B cell (primary cell): ENCODE measurements at regions not wholly inside any gene's neighbourhood (a gene's known extent, or its start where the extent isn't known, plus 50 kb on each side); places are given as distances from the start of the nearest gene placed in this dataset.

Source experiments
- ATAC-seq: fragments of 200-7000 bp; cut with Tn5 transposase; one replicate; pipeline ENCODE4 v1.10.0; 2021; ENCODE audit warnings: low read depth, mild to moderate bottlenecking, moderate number of reproducible peaks, moderate library complexity
- CTCF ChIA-PET: fragments of 350-600 bp; sonication (Branson Sonifier 250); formaldehyde crosslinking; loops from one replicate; lab custom pipeline; 2021; ENCODE audit warnings: antibody characterized with exemption, inconsistent platforms; lab: Charles Lee
- POLR2A ChIA-PET: fragments of 350-600 bp; sonication (Branson Sonifier 250); formaldehyde crosslinking; loops from one replicate; lab custom pipeline; 2021; ENCODE audit warnings: antibody characterized with exemption; lab: Charles Lee
- DNase-seq: peaks from one replicate; pipeline ENCODE4 v3.0.0; 2013
- H2AFZ ChIP-seq: 2 replicates; pipeline ENCODE4 v1.6.1; 2012; ENCODE audit warnings: mild to moderate bottlenecking, low read depth, low read length; ENCODE audit not compliant: insufficient read depth, poor library complexity, severe bottlenecking
- H3K27ac ChIP-seq, 2 donors: 1 replicate in 1 of 2; 2 replicates in 1 of 2; pipeline ENCODE4 v1.5.1; 2012 to 2013; ENCODE audit warnings: low read length in 2 of 2, mild to moderate bottlenecking in 2 of 2, moderate library complexity in 1 of 2
- H3K27me3 ChIP-seq, 4 experiments: fragments of 200-600 bp in 1 of 4; sonication (generic) in 1 of 4; replicated peaks in 1 of 4; 1 replicate in 2 of 4; 2 replicates in 2 of 4; pipeline versions ENCODE4 v1.6.1 to v1.7.0; 2013 to 2016; ENCODE audit warnings: low read length in 3 of 4, mild to moderate bottlenecking in 2 of 4, mixed read lengths in 1 of 4, moderate library complexity in 1 of 4; ENCODE audit not compliant: insufficient read depth in 4 of 4, control insufficient read depth in 3 of 4; ENCODE audit errors: control extremely low read depth in 1 of 4
- H3K36me3 ChIP-seq, 2 experiments: replicated peaks in 1 of 2; 1 replicate in 1 of 2; 2 replicates in 1 of 2; pipeline versions ENCODE4 v1.6.1 to v1.7.1; 2013; ENCODE audit warnings: low read length in 1 of 2; ENCODE audit not compliant: insufficient read depth in 2 of 2, control insufficient read depth in 1 of 2; ENCODE audit errors: control extremely low read depth in 1 of 2, extremely low read depth in 1 of 2
- H3K4me1 ChIP-seq, 2 donors: fragments of 200-600 bp in 1 of 2; sonication (generic) in 1 of 2; 1 replicate in 1 of 2; 2 replicates in 1 of 2; pipeline versions ENCODE4 v1.5.1 to v1.6.1; 2013 to 2017; ENCODE audit warnings: low read length in 2 of 2; ENCODE audit not compliant: control insufficient read depth in 2 of 2, insufficient read depth in 2 of 2
- H3K4me2 ChIP-seq: replicated peaks from 2 replicates; pipeline ENCODE3; 2012; ENCODE audit warnings: mild to moderate bottlenecking, low read depth, low read length; ENCODE audit not compliant: poor library complexity, severe bottlenecking
- H3K4me3 ChIP-seq, 5 experiments: fragments of 200-600 bp in 1 of 5; sonication (generic) in 1 of 5; 1 replicate in 3 of 5; 2 replicates in 2 of 5; pipeline versions ENCODE4 v1.5.1 to v1.7.0; 2011 to 2016; ENCODE audit warnings: low read length in 4 of 5, mild to moderate bottlenecking in 4 of 5, low read depth in 2 of 5, control low read depth in 1 of 5, moderate library complexity in 1 of 5; ENCODE audit not compliant: insufficient read depth in 1 of 5; ENCODE audit errors: control extremely low read depth in 1 of 5, extremely low read depth in 1 of 5
- H3K79me2 ChIP-seq: fragments of 200-600 bp; sonication (generic); one replicate; pipeline ENCODE4 v1.6.0; 2016; ENCODE audit warnings: low read length; ENCODE audit not compliant: control insufficient read depth, insufficient read depth
- H3K9ac ChIP-seq: fragments of 200-600 bp; sonication (generic); 2 replicates; pipeline ENCODE4 v1.6.1; 2017; ENCODE audit warnings: mild to moderate bottlenecking, low read length, moderate library complexity
- H3K9me3 ChIP-seq, 3 donors: one replicate each; pipeline versions ENCODE4 v1.6.1 to v1.7.1; 2013; ENCODE audit warnings: low read length in 2 of 3; ENCODE audit not compliant: control insufficient read depth in 2 of 3, insufficient read depth in 1 of 3; ENCODE audit errors: control extremely low read depth in 1 of 3
- H4K20me1 ChIP-seq: 2 replicates; pipeline ENCODE4 v1.6.0; 2012; ENCODE audit warnings: mild to moderate bottlenecking, low read length; ENCODE audit not compliant: insufficient read depth, control insufficient read depth, poor library complexity, severe bottlenecking
- H3K27ac Mint-ChIP-seq: one replicate; pipeline ENCODE4 v1.8.0; 2021; ENCODE audit warnings: mixed read lengths
- H3K27me3 Mint-ChIP-seq: one replicate; pipeline ENCODE4 v1.8.0; 2021; ENCODE audit warnings: mixed read lengths
- H3K4me1 Mint-ChIP-seq: one replicate; pipeline ENCODE4 v1.8.0; 2021; ENCODE audit warnings: mixed read lengths
- H3K4me3 Mint-ChIP-seq: one replicate; pipeline ENCODE4 v1.8.0; 2021; ENCODE audit warnings: mixed read lengths
- H3K9me3 Mint-ChIP-seq: one replicate; pipeline ENCODE4 v1.8.0; 2022; ENCODE audit warnings: mixed read lengths; ENCODE audit not compliant: insufficient read depth
- EZH2 ChIP-seq: IDR thresholded peaks from 2 replicates; pipeline ENCODE4 v1.6.1; 2012; ENCODE audit warnings: borderline replicate concordance, low read depth, mild to moderate bottlenecking, moderate library complexity, low read length; ENCODE audit not compliant: insufficient read depth, poor library complexity, severe bottlenecking
- WGBS: methylation state at CpG from one replicate; pipeline ENCODE4 v1.1.5; 2013; ENCODE audit warnings: missing lambda C conversion rate; ENCODE audit not compliant: insufficient coverage; 5-methylcytosine and 5-hydroxymethylcytosine counted together
- intact Hi-C: fragments of 100-400 bp; cut with micrococcal nuclease; formaldehyde crosslinking; loops from one replicate; pipeline ENCODE4 v1.10.0; 2022
- TF ChIP-seq, protein P1 (sequence below): fragments of 200-600 bp; IDR thresholded peaks from one replicate; pipeline ENCODE4 v1.8.0; 2022; ENCODE audit warnings: antibody characterized with exemption, mild to moderate bottlenecking

DNA sequence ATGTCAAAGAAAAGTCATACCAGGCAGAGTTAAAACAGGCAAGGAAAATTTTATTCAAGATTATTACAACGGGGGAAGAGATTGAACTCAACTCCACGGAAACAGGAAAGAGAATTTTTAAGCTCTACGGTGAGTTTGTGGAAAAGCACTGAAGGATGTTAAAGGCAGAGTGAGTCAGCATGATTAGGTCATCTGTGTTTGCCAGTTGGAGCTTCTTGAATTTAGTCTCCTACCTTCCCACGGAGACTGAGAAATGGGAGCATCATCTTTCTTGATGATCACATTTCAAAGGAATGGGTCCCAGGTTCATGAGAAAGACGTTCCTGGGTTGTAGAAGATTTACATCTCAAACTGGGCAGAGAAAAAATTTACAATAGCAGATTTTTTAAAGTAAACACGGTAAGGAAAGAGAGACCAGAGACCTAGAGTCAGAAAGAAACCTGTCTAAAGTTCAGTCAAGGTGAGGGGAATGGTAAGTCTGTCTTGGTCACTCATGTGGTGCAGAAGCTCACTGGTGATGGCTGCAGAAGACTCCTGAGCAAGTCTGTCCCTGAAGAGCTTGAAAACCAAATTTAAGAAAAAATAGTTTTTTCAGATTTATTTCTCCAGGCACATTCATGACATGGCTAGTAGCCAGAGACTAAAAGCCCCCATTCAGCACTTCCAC lies 516.9 kb upstream of the LRRN3 start:
- H3K4me1 Mint-ChIP-seq = no peaks in the 10 kb centered on the region
- 50% methylated on average over 2 of the region's 6 CpGs for WGBS
- no peak for TF ChIP-seq EZH2
- TF ChIP-seq, protein P1, sequence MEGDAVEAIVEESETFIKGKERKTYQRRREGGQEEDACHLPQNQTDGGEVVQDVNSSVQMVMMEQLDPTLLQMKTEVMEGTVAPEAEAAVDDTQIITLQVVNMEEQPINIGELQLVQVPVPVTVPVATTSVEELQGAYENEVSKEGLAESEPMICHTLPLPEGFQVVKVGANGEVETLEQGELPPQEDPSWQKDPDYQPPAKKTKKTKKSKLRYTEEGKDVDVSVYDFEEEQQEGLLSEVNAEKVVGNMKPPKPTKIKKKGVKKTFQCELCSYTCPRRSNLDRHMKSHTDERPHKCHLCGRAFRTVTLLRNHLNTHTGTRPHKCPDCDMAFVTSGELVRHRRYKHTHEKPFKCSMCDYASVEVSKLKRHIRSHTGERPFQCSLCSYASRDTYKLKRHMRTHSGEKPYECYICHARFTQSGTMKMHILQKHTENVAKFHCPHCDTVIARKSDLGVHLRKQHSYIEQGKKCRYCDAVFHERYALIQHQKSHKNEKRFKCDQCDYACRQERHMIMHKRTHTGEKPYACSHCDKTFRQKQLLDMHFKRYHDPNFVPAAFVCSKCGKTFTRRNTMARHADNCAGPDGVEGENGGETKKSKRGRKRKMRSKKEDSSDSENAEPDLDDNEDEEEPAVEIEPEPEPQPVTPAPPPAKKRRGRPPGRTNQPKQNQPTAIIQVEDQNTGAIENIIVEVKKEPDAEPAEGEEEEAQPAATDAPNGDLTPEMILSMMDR = no peak

DNA sequence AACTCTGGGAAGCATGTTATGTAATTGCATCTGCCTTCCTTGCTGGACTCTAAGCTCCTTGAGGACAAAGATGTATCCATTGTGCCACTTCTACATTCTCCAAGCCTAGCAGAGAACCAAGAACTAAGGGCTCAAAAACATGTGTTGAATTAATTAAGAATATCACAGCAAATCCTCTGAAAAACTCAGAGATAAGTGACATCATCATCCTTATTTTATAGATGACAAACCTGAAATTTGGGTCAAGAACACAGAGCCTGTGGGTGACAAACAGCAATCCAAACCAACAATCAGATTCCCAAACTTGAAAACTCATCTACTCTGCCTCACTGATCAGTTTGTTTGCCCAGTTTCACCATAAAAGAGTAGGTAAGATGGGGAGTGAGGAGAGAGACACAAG lies 503.6 kb upstream of the LRRN3 start:
- CTCF ChIA-PET = interaction anchor here (1.5 kb wide), 1 partner anchor 511 kb away, joined by 3 read pairs; no protein-coding TSS in a partner anchor
- no peaks in the 10 kb centered on the region for H3K4me1 ChIP-seq
- H3K79me2 ChIP-seq = no peaks in the 10 kb centered on the region
- no peak overlapping the region for H3K27ac Mint-ChIP-seq
- intact Hi-C loops = no loop called here
- no peak overlapping the region for H3K9ac ChIP-seq
- no peaks in the 10 kb centered on the region for H3K27me3 ChIP-seq
- no peaks in the 10 kb centered on the region for H3K9me3 ChIP-seq
- no peak overlapping the region for H3K4me3 ChIP-seq
- DNase-seq (no peak), ATAC-seq (no peak)
- H2AFZ ChIP-seq = no peak overlapping the region
- H3K4me1 Mint-ChIP-seq = no peaks in the 10 kb centered on the region
- H3K27ac ChIP-seq = no peak overlapping the region
- POLR2A ChIA-PET = no interaction called here
- H3K4me2 ChIP-seq = no peak overlapping the region
- H3K36me3 ChIP-seq = no peaks in the 10 kb centered on the region
- H3K9me3 Mint-ChIP-seq = no peaks in the 10 kb centered on the region
- no peak overlapping the region for H3K4me3 Mint-ChIP-seq
- TF ChIP-seq, protein P1 = no peak
- TF ChIP-seq EZH2 = no peak
- no peaks in the 10 kb centered on the region for H3K27me3 Mint-ChIP-seq
- H4K20me1 ChIP-seq = no peaks in the 10 kb centered on the region

More for the DNA sequence above, 516.9 kb upstream of the LRRN3 start:
- H3K9me3 Mint-ChIP-seq = no peaks in the 10 kb centered on the region
- POLR2A ChIA-PET = no interaction called here
- no peak for DNase-seq
- Histone ChIP-seq H2AFZ (no peak overlapping the region), H3K9me3 (no peaks in the 10 kb centered on the region), H3K4me2 (no peak overlapping the region), H3K4me3 (no peak overlapping the region), H3K36me3 (no peaks in the 10 kb centered on the region), H4K20me1 (no peaks in the 10 kb centered on the region), H3K27ac (no peak overlapping the region), H3K27me3 (no peaks in the 10 kb centered on the region), H3K79me2 (no peaks in the 10 kb centered on the region), H3K9ac (no peak overlapping the region), H3K4me1 (no peaks in the 10 kb centered on the region)
- ATAC-seq = no peak
- intact Hi-C loops = no loop called here
- no peak overlapping the region for H3K27ac Mint-ChIP-seq
- no peak overlapping the region for H3K4me3 Mint-ChIP-seq
- no peaks in the 10 kb centered on the region for H3K27me3 Mint-ChIP-seq
- CTCF ChIA-PET = no interaction called here
